ENCODE measurements at regions not wholly inside any gene's neighbourhood (a gene's known extent, or its start where the extent isn't known, plus 50 kb on each side); places are given as distances from the start of the nearest gene placed in this dataset.
"Not testable (repeated sequence)": the region's sequence is repeated elsewhere in the genome, so short reads cannot be mapped to it uniquely, and the experiment has no call there.

DNA sequence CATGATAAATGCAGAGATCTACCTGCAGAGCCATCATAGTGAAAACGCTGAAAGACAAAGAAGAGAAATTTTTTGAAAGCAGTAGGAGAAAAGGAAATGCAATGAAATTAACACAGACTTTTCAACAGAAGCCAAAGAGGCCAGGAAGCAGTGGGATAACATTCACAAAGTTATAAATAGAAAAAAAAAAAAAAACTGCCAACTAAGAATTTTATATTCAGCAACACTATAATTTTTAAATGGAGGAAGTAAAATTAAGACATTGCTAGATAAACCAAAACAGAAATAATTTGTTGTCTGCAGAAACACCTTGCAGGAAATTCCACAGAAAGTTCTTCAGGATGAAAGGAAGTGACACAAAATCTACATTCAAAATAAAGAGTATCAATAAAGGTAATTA lies 591.5 kb upstream of the ID4 start:
- no peaks in the 10 kb centered on the region for H3K27me3 ChIP-seq (ENCODE audit: insufficient read depth, low read depth, low read length)
- H2AFZ ChIP-seq (ENCODE audit: low read depth, low read length): no peak overlapping the region
- H3K27ac ChIP-seq (ENCODE audit: low read length): no peak overlapping the region
- no peaks in the 10 kb centered on the region for H3K9me2 ChIP-seq (ENCODE audit: insufficient read depth, low read length)
- no peak overlapping the region for H3K9ac ChIP-seq (ENCODE audit: low read length)
- no peaks in the 10 kb centered on the region for H3K79me2 ChIP-seq (replicated peaks; ENCODE audit: insufficient read depth, low read length)
- no peaks in the 10 kb centered on the region for H3F3A ChIP-seq (ENCODE audit: insufficient read depth, low read length, poor library complexity, severe bottlenecking)
- no peak overlapping the region for H3K4me2 ChIP-seq (ENCODE audit: low read length)
- no peaks in the 10 kb centered on the region for H3K36me3 ChIP-seq (ENCODE audit: insufficient read depth, low read length)
- TF ChIP-seq MXI1 (conservative IDR thresholded peaks at IDR 0.05; ENCODE audit: poor library complexity, severe bottlenecking): no peak
- TF ChIP-seq, protein P1, sequence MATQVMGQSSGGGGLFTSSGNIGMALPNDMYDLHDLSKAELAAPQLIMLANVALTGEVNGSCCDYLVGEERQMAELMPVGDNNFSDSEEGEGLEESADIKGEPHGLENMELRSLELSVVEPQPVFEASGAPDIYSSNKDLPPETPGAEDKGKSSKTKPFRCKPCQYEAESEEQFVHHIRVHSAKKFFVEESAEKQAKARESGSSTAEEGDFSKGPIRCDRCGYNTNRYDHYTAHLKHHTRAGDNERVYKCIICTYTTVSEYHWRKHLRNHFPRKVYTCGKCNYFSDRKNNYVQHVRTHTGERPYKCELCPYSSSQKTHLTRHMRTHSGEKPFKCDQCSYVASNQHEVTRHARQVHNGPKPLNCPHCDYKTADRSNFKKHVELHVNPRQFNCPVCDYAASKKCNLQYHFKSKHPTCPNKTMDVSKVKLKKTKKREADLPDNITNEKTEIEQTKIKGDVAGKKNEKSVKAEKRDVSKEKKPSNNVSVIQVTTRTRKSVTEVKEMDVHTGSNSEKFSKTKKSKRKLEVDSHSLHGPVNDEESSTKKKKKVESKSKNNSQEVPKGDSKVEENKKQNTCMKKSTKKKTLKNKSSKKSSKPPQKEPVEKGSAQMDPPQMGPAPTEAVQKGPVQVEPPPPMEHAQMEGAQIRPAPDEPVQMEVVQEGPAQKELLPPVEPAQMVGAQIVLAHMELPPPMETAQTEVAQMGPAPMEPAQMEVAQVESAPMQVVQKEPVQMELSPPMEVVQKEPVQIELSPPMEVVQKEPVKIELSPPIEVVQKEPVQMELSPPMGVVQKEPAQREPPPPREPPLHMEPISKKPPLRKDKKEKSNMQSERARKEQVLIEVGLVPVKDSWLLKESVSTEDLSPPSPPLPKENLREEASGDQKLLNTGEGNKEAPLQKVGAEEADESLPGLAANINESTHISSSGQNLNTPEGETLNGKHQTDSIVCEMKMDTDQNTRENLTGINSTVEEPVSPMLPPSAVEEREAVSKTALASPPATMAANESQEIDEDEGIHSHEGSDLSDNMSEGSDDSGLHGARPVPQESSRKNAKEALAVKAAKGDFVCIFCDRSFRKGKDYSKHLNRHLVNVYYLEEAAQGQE (IDR thresholded peaks at IDR 0.05; ENCODE audit: borderline replicate concordance): no peak
- TF ChIP-seq, protein P2, sequence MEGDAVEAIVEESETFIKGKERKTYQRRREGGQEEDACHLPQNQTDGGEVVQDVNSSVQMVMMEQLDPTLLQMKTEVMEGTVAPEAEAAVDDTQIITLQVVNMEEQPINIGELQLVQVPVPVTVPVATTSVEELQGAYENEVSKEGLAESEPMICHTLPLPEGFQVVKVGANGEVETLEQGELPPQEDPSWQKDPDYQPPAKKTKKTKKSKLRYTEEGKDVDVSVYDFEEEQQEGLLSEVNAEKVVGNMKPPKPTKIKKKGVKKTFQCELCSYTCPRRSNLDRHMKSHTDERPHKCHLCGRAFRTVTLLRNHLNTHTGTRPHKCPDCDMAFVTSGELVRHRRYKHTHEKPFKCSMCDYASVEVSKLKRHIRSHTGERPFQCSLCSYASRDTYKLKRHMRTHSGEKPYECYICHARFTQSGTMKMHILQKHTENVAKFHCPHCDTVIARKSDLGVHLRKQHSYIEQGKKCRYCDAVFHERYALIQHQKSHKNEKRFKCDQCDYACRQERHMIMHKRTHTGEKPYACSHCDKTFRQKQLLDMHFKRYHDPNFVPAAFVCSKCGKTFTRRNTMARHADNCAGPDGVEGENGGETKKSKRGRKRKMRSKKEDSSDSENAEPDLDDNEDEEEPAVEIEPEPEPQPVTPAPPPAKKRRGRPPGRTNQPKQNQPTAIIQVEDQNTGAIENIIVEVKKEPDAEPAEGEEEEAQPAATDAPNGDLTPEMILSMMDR (IDR thresholded peaks at IDR 0.05; ENCODE audit: poor library complexity, severe bottlenecking): no peak
- no peak for TF ChIP-seq EZH2 (IDR thresholded peaks at IDR 0.05; ENCODE audit: borderline replicate concordance, insufficient read depth, low read length, poor library complexity, severe bottlenecking)
- no peak for TF ChIP-seq TAF1 (IDR thresholded peaks at IDR 0.05; ENCODE audit: low read depth)
- TF ChIP-seq EP300 (conservative IDR thresholded peaks at IDR 0.05; ENCODE audit: poor library complexity, severe bottlenecking): no peak
- no peak for TF ChIP-seq RAD21 (conservative IDR thresholded peaks at IDR 0.05)
- H4K20me1 ChIP-seq (ENCODE audit: insufficient read depth): no peaks in the 10 kb centered on the region
- no peaks in the 10 kb centered on the region for H3K9me3 ChIP-seq (ENCODE audit: low read length)
- H3K4me3 ChIP-seq (ENCODE audit: low read length): no peak overlapping the region

DNA sequence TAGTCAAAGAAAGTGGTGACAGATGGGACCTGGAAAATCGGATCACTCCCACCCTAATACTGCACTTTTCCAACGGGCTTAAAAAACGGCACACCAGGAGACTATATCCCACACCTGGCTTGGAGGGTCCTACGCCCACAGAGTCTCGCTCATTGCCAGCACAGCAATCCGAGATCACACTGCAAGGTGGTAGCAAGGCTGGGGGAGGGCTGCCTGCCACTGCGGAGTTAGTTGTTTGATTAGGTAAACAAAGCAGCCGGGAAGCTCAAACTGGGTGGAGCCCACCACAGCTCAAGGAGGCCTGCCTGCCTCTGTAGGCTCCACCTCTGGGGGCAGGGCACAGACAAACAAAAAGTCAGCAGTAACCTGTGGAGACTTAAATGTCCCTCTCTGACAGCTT lies 590.0 kb upstream of the ID4 start:
- not testable (repeated sequence) for H3F3A ChIP-seq (ENCODE audit: insufficient read depth, low read length, poor library complexity, severe bottlenecking); H3K4me2 ChIP-seq (ENCODE audit: low read length); H4K20me1 ChIP-seq (ENCODE audit: insufficient read depth); H3K9ac ChIP-seq (ENCODE audit: low read length); H3K9me3 ChIP-seq (ENCODE audit: low read length); H3K36me3 ChIP-seq (ENCODE audit: insufficient read depth, low read length); H3K79me2 ChIP-seq (replicated peaks; ENCODE audit: insufficient read depth, low read length); H2AFZ ChIP-seq (ENCODE audit: low read depth, low read length); H3K27ac ChIP-seq (ENCODE audit: low read length); H3K9me2 ChIP-seq (ENCODE audit: insufficient read depth, low read length); H3K27me3 ChIP-seq (ENCODE audit: insufficient read depth, low read depth, low read length); H3K4me3 ChIP-seq (ENCODE audit: low read length)

DNA sequence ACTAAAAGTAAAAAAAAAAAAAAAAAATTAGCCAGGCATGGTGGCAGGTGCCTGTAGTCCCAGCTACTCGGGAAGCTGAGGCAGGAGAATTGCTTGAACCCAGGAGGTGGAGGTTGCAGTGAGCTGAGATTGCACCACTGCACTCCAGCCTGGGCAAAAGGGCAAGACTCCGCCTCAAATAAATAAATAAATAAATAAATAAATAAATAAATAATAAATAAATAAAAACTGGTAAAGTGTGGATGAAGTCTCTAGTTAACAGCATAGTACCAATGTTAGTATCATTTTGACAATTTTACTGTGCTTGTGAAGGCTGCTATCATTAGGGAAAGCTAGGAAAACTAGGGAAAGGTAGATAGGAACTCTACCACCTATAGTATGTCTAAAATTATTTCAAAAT lies 581.0 kb upstream of the ID4 start:
- not testable (repeated sequence) for H3K27ac ChIP-seq (ENCODE audit: low read length); H3K9ac ChIP-seq (ENCODE audit: low read length); H3K79me2 ChIP-seq (replicated peaks; ENCODE audit: insufficient read depth, low read length); H3K36me3 ChIP-seq (ENCODE audit: insufficient read depth, low read length); H3K4me3 ChIP-seq (ENCODE audit: low read length); H3K9me3 ChIP-seq (ENCODE audit: low read length); H3K9me2 ChIP-seq (ENCODE audit: insufficient read depth, low read length); H3K4me2 ChIP-seq (ENCODE audit: low read length); H4K20me1 ChIP-seq (ENCODE audit: insufficient read depth); H3F3A ChIP-seq (ENCODE audit: insufficient read depth, low read length, poor library complexity, severe bottlenecking); H3K27me3 ChIP-seq (ENCODE audit: insufficient read depth, low read depth, low read length); H2AFZ ChIP-seq (ENCODE audit: low read depth, low read length)
